Vagina (tissue), 2 donors: ENCODE measurements at regions not wholly inside any gene's neighbourhood (a gene's known extent, or its start where the extent isn't known, plus 50 kb on each side); places are given as distances from the start of the nearest gene placed in this dataset.

Experiments
- CTCF ChIP-seq, 3 experiments: fragments of 450-650 bp in 2 of 3; fragments of 200-600 bp in 1 of 3; sonication (generic) in 1 of 3; IDR thresholded peaks; one replicate each; pipeline ENCODE4 v1.5.1; 2017 to 2019; ENCODE audit warnings: antibody characterized with exemption in 3 of 3, mild to moderate bottlenecking in 2 of 3, moderate library complexity in 2 of 3
- POLR2A ChIP-seq, 2 donors: fragments of 450-650 bp; IDR thresholded peaks; one replicate each; pipeline ENCODE4 v1.6.1; 2017; ENCODE audit warnings: antibody characterized with exemption in 2 of 2, mild to moderate bottlenecking in 2 of 2, moderate library complexity in 2 of 2
- POLR2AphosphoS5 ChIP-seq, 2 donors: sonication (generic); formaldehyde crosslinking; IDR thresholded peaks; one replicate each; pipeline ENCODE4 v1.9.0; 2017; ENCODE audit warnings: antibody characterized with exemption in 2 of 2, mild to moderate bottlenecking in 2 of 2, low read depth in 1 of 2; ENCODE audit not compliant: insufficient read depth in 1 of 2

GRCh38 chr5:124342027-124342471 lies 404.4 kb downstream of the ZNF608 start:
- TF ChIP-seq CTCF (IDR thresholded peaks at IDR 0.05): no peak
- TF ChIP-seq POLR2A (IDR thresholded peaks at IDR 0.05): no peak
- peak in 1 of 2 donors; percentile 19 for TF ChIP-seq POLR2AphosphoS5 (IDR thresholded peaks at IDR 0.05; ENCODE audit: insufficient read depth in 1 of 2, low read depth in 1 of 2)
